ENCODE measurements at regions not wholly inside any gene's neighbourhood (a gene's known extent, or its start where the extent isn't known, plus 50 kb on each side); places are given as distances from the start of the nearest gene placed in this dataset.

- no peak for DNase-seq
These were observed 465.0 kb upstream of the GJE1 start for GRCh38 chr6:141667580-141668309.

- no peak for DNase-seq
These were observed 466.5 kb upstream of the GJE1 start for GRCh38 chr6:141666187-141666586.

- DNase-seq: no peak
These were observed 468.0 kb upstream of the GJE1 start for GRCh38 chr6:141664744-141665143.

- DNase-seq: no peak
These were observed 473.1 kb upstream of the GJE1 start for GRCh38 chr6:141659582-141659981.

- peak in 1 of 3 donors; percentile 6 for DNase-seq
These were observed 474.0 kb upstream of the GJE1 start for GRCh38 chr6:141658696-141659095.

GRCh38 chr6:141657812-141658211, 474.9 kb upstream of the GJE1 start:
- no peak for DNase-seq

- DNase-seq: peak in 1 of 3 donors; percentile 3
These were observed 479.1 kb upstream of the GJE1 start for GRCh38 chr6:141653590-141653989.

GRCh38 chr6:141641951-141642350, 490.8 kb upstream of the GJE1 start:
- no peak for DNase-seq

- DNase-seq: no peak
These were observed 491.3 kb upstream of the GJE1 start for GRCh38 chr6:141641406-141641805.

GRCh38 chr6:141635621-141636020, 497.1 kb upstream of the GJE1 start:
- no peak for DNase-seq

GRCh38 chr6:141634269-141634668, 498.5 kb upstream of the GJE1 start:
- DNase-seq: no peak

- DNase-seq: no peak
These were observed 508.4 kb upstream of the GJE1 start for GRCh38 chr6:141624301-141624700.

- DNase-seq: no peak
These were observed 514.5 kb upstream of the GJE1 start for GRCh38 chr6:141618180-141618581.

GRCh38 chr6:141610741-141611140, 522.0 kb upstream of the GJE1 start:
- DNase-seq: no peak

- no peak for DNase-seq
These were observed 524.8 kb upstream of the GJE1 start for GRCh38 chr6:141607956-141608355.

- DNase-seq: no peak
These were observed 534.2 kb upstream of the GJE1 start for GRCh38 chr6:141598487-141598886.

- no peak for DNase-seq
These were observed 537.9 kb upstream of the GJE1 start for GRCh38 chr6:141594874-141595273.

- no peak for DNase-seq
These were observed 539.4 kb upstream of the GJE1 start for GRCh38 chr6:141593311-141593710.

GRCh38 chr6:141587482-141588266, 545.1 kb upstream of the GJE1 start:
- DNase-seq: no peak

GRCh38 chr6:141580988-141581552, 551.7 kb upstream of the GJE1 start:
- no peak for DNase-seq

- no peak for DNase-seq
These were observed 552.6 kb upstream of the GJE1 start for GRCh38 chr6:141580131-141580530.

- no peak for DNase-seq
These were observed 556.0 kb upstream of the GJE1 start for GRCh38 chr6:141576751-141577150.

- peak; percentile 83 to 86 (median 84) for DNase-seq
These were observed 569.6 kb upstream of the GJE1 start for GRCh38 chr6:141562851-141563763.

All from suppressor macrophage treated with lipopolysaccharide for 1 hour (primary cell).